Right atrium auricular region (tissue), 2 donors: ENCODE measurements at regions not wholly inside any gene's neighbourhood (a gene's known extent, or its start where the extent isn't known, plus 50 kb on each side); places are given as distances from the start of the nearest gene placed in this dataset.

Experiments used
- DNase-seq: peaks from one replicate; pipeline ENCODE4 v3.0.0-alpha.2; 2019; ENCODE audit warnings: low spot score
- H3K27ac ChIP-seq, 2 donors: fragments of 200-600 bp; sonication (generic); 1 replicate in 1 of 2; 2 replicates in 1 of 2; pipeline ENCODE4 v1.5.1; 2016 to 2019
- H3K27me3 ChIP-seq, 2 donors: fragments of 200-600 bp; sonication (generic); one replicate each; pipeline versions ENCODE4 v1.5.1 to v1.6.0; 2017 to 2019
- H3K36me3 ChIP-seq: fragments of 200-600 bp; sonication (generic); one replicate; pipeline ENCODE4 v1.5.1; 2016
- H3K4me1 ChIP-seq, 2 donors: fragments of 200-600 bp; sonication (generic); one replicate each; pipeline versions ENCODE4 v1.5.1 to v1.6.0; 2017 to 2019
- H3K4me3 ChIP-seq, 2 donors: fragments of 200-600 bp; sonication (generic); 1 replicate in 1 of 2; 2 replicates in 1 of 2; pipeline ENCODE4 v1.5.1; 2017 to 2019; ENCODE audit warnings: mild to moderate bottlenecking in 1 of 2, moderate library complexity in 1 of 2
- H3K9me3 ChIP-seq, 2 donors: fragments of 200-600 bp; sonication (generic); one replicate each; pipeline ENCODE4 v1.5.1; 2019
- TF ChIP-seq, protein P1 (sequence below), 2 donors: fragments of 200-600 bp; sonication (generic); IDR thresholded peaks; one replicate each; pipeline ENCODE4 v1.5.1; 2019; ENCODE audit warnings: antibody characterized with exemption in 2 of 2

DNA sequence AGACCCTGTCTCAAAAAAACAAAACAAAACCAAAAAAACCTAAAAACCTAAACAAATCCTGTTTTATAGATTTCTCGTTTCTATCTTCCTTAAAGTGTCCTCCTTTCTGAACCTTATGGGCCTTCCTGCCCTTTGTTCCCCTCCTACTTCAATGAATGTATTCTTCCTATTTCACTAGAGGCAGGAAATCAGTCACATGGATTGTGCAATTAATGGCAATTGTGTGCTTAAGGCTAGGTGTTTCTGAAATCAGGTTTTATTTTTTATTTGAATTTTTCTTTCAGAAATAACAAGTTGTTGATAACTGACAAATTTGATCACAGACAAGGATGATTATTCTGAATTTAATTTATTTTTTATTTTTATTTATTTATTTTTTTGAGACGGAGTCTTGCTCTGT, 220.6 kb upstream of the SEMA6A start:
- TF ChIP-seq, protein P1, sequence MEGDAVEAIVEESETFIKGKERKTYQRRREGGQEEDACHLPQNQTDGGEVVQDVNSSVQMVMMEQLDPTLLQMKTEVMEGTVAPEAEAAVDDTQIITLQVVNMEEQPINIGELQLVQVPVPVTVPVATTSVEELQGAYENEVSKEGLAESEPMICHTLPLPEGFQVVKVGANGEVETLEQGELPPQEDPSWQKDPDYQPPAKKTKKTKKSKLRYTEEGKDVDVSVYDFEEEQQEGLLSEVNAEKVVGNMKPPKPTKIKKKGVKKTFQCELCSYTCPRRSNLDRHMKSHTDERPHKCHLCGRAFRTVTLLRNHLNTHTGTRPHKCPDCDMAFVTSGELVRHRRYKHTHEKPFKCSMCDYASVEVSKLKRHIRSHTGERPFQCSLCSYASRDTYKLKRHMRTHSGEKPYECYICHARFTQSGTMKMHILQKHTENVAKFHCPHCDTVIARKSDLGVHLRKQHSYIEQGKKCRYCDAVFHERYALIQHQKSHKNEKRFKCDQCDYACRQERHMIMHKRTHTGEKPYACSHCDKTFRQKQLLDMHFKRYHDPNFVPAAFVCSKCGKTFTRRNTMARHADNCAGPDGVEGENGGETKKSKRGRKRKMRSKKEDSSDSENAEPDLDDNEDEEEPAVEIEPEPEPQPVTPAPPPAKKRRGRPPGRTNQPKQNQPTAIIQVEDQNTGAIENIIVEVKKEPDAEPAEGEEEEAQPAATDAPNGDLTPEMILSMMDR (IDR thresholded peaks at IDR 0.05), result no peak
- H3K4me3 ChIP-seq, result no peak overlapping the region
- H3K9me3 ChIP-seq, result peaks cover 0 to 6% of the 10 kb centered on the region in 2 donors
- no peak for DNase-seq
- no peak overlapping the region for H3K27ac ChIP-seq
- H3K4me1 ChIP-seq, result no peaks in the 10 kb centered on the region
- no peaks in the 10 kb centered on the region for H3K27me3 ChIP-seq
- no peaks in the 10 kb centered on the region for H3K36me3 ChIP-seq

DNA sequence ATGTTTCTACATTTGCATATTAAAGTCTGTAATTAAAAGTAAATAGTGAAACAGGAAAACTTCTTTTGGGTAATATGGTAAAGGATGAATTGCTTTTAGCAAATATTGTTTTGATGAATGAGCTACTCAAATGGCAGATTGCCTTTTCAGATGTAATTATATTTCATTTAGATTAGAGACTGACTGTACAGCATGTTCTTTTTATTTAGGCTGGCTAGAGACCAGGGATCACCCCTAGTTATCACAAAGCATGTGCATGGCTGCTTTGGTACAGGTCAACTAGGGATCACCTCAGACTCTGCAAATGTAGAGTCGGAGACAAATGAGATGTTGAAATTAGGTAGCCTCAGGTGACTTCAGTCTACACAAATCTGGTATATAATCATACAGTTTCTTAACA, 214.9 kb upstream of the SEMA6A start:
- peaks cover 0 to 14% of the 10 kb centered on the region in 2 donors for H3K9me3 ChIP-seq
- TF ChIP-seq, protein P1 (IDR thresholded peaks at IDR 0.05), result no peak
- H3K4me3 ChIP-seq, result no peak overlapping the region
- H3K4me1 ChIP-seq, result no peaks in the 10 kb centered on the region
- no peak overlapping the region for H3K27ac ChIP-seq
- H3K36me3 ChIP-seq, result no peaks in the 10 kb centered on the region
- DNase-seq, result no peak
- H3K27me3 ChIP-seq, result no peaks in the 10 kb centered on the region

DNA sequence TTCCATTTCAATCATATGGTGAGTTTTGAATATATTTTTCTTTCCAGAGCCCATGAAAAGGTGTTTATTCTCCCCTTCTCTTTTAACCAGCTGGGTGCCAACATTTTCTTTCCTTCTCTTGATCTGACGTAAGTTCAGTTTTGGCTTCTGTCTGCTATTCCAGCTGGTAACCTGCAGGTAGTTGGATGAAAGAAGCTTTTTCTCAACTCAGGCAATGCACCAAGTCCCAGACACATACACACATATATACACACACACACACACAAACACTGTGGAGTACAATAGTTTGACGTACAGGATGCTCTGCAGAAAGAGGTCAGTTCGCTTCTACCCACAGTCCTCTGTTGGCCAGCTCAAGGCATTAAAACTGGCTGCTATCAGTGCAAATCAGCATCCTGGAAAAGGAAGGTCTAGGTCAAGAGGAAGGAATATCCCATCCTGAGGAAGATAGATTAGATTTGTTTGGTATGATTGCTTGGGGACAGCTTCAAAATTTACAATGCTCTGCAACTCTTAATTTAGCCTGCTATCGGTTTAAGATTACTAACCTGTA, 214.3 kb upstream of the SEMA6A start:
- no peak for DNase-seq
- H3K27ac ChIP-seq, result no peak overlapping the region
- TF ChIP-seq, protein P1 (IDR thresholded peaks at IDR 0.05), result no peak

DNA sequence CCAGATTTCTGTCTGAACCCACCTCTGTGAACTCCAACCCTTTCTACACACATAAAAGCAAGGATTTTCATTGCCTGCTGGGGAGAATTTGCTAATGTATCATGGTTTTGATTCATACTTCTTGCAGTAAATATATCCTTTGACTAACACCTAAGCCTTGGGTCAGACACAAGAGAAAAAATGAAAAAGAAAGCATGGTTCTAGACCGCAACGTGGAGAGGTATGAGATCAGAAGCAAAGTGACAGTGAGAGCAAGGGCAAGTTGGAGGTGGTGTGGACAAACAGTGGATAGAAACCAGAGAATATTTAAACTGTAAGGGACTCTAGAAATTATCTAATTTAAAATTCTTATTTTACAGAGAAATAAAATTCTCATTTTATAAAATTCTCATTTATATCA, 212.9 kb upstream of the SEMA6A start:
- TF ChIP-seq, protein P1 (IDR thresholded peaks at IDR 0.05), result no peak
- peaks cover 0 to 14% of the 10 kb centered on the region in 2 donors for H3K9me3 ChIP-seq
- H3K36me3 ChIP-seq, result no peaks in the 10 kb centered on the region
- H3K4me3 ChIP-seq, result no peak overlapping the region
- no peak overlapping the region for H3K27ac ChIP-seq
- no peaks in the 10 kb centered on the region for H3K27me3 ChIP-seq
- no peaks in the 10 kb centered on the region for H3K4me1 ChIP-seq
- no peak for DNase-seq

More for the DNA sequence above, 214.3 kb upstream of the SEMA6A start:
- H3K36me3 ChIP-seq, result no peaks in the 10 kb centered on the region
- peaks cover 0 to 14% of the 10 kb centered on the region in 2 donors for H3K9me3 ChIP-seq
- H3K4me3 ChIP-seq, result no peak overlapping the region
- no peaks in the 10 kb centered on the region for H3K27me3 ChIP-seq
- no peaks in the 10 kb centered on the region for H3K4me1 ChIP-seq

DNA sequence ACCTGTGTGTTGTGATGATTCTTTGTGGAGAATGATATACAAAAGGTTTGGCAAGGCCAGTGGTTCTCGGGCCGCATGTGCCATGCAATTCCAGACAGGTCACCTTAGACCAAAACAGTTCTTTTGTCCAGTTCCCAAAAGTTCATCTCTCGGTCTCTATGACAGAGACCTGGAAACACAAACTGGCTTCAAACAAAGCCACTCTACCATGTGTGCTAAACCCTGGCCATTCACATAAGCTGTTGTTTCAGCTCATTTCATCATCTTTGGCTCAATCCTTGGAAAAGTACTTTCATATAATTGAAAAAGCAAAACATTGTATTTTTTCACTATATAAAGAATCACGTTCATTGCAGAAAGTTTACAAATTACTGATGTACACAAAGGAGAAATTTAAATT, 210.5 kb upstream of the SEMA6A start:
- Histone ChIP-seq H3K4me1 (no peaks in the 10 kb centered on the region), H3K4me3 (no peak overlapping the region), H3K36me3 (no peaks in the 10 kb centered on the region), H3K27me3 (no peaks in the 10 kb centered on the region), H3K9me3 (peaks cover 0 to 7% of the 10 kb centered on the region in 2 donors), H3K27ac (no peak overlapping the region)
- DNase-seq, result no peak
- TF ChIP-seq, protein P1 (IDR thresholded peaks at IDR 0.05), result no peak

DNA sequence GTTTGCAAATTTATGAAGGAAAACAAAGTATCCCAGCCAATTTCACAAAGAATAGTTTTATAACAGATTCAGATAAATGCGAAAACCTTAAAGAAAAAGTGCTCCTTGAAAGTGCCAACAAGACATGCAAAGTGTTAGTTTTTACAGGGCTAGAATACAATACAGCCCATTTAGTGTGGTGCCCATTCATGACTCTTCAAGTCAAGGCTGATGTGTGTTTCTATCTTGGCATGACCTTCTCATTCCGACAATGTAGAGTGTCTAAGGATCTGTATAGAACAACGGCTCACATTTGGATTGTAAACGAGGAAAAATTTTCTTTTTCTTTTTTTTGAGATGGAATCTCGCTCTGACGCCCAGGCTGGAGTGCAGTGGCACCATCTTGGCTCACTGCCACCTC, 205.2 kb upstream of the SEMA6A start:
- H3K27me3 ChIP-seq, result no peaks in the 10 kb centered on the region
- H3K36me3 ChIP-seq, result no peaks in the 10 kb centered on the region
- DNase-seq, result no peak
- H3K27ac ChIP-seq, result no peak overlapping the region
- no peaks in the 10 kb centered on the region for H3K4me1 ChIP-seq
- no peak overlapping the region for H3K4me3 ChIP-seq
- TF ChIP-seq, protein P1 (IDR thresholded peaks at IDR 0.05), result no peak
- H3K9me3 ChIP-seq, result no peaks in the 10 kb centered on the region
